Retina (tissue), 1 donor: ENCODE measurements at regions not wholly inside any gene's neighbourhood (a gene's known extent, or its start where the extent isn't known, plus 50 kb on each side); places are given as distances from the start of the nearest gene placed in this dataset.

Experiments used
- DNase-seq: peaks from one replicate; pipeline ENCODE4 v3.0.0-alpha.2; 2016

GRCh38 chr7:18202315-18203045 is 174.8 kb upstream of the PRPS1L1 start:
- no peak for DNase-seq

GRCh38 chr7:18206331-18206730 is 178.7 kb upstream of the PRPS1L1 start:
- no peak for DNase-seq

GRCh38 chr7:18208921-18209320 is 181.3 kb upstream of the PRPS1L1 start:
- DNase-seq = no peak

- no peak for DNase-seq
These were observed 182.7 kb upstream of the PRPS1L1 start for GRCh38 chr7:18210377-18210776.

GRCh38 chr7:18210788-18211187 is 183.1 kb upstream of the PRPS1L1 start:
- no peak for DNase-seq

GRCh38 chr7:18212308-18212707 is 184.7 kb upstream of the PRPS1L1 start:
- no peak for DNase-seq

GRCh38 chr7:18212758-18213157 is 185.1 kb upstream of the PRPS1L1 start:
- no peak for DNase-seq

- no peak for DNase-seq
These were observed 186.0 kb upstream of the PRPS1L1 start for GRCh38 chr7:18213652-18214051.

GRCh38 chr7:18216270-18216669 is 188.6 kb upstream of the PRPS1L1 start:
- no peak for DNase-seq

- no peak for DNase-seq
These were observed 194.0 kb upstream of the PRPS1L1 start for GRCh38 chr7:18221377-18222293.

GRCh38 chr7:18222636-18223035 is 195.0 kb upstream of the PRPS1L1 start:
- no peak for DNase-seq

GRCh38 chr7:18224138-18224537 is 196.5 kb upstream of the PRPS1L1 start:
- DNase-seq = no peak

GRCh38 chr7:18225067-18225466 is 197.4 kb upstream of the PRPS1L1 start:
- no peak for DNase-seq

GRCh38 chr7:18226598-18226997 is 199.0 kb upstream of the PRPS1L1 start:
- no peak for DNase-seq

GRCh38 chr7:18228686-18229085 is 201.0 kb upstream of the PRPS1L1 start:
- no peak for DNase-seq

GRCh38 chr7:18230271-18230670 is 202.6 kb upstream of the PRPS1L1 start:
- DNase-seq = no peak

GRCh38 chr7:18231854-18232253 is 204.2 kb upstream of the PRPS1L1 start:
- no peak for DNase-seq

GRCh38 chr7:18234519-18234918 is 206.9 kb upstream of the PRPS1L1 start:
- no peak for DNase-seq

- DNase-seq = no peak
These were observed 208.2 kb upstream of the PRPS1L1 start for GRCh38 chr7:18235819-18236218.

GRCh38 chr7:18239212-18239611 is 211.6 kb upstream of the PRPS1L1 start:
- no peak for DNase-seq

- no peak for DNase-seq
These were observed 214.0 kb upstream of the PRPS1L1 start for GRCh38 chr7:18241543-18242231.

GRCh38 chr7:18243731-18244130 is 216.1 kb upstream of the PRPS1L1 start:
- no peak for DNase-seq

- DNase-seq = no peak
These were observed 222.5 kb upstream of the PRPS1L1 start for GRCh38 chr7:18250133-18250532.

- no peak for DNase-seq
These were observed 230.1 kb upstream of the PRPS1L1 start for GRCh38 chr7:18257711-18258110.
